HT-29 (cell line): ENCODE measurements at regions not wholly inside any gene's neighbourhood (a gene's known extent, or its start where the extent isn't known, plus 50 kb on each side); places are given as distances from the start of the nearest gene placed in this dataset.
A peak's percentile ranks its signal among the peaks of the same experiment; 100 is the strongest.

Experiments used
- DNase-seq: peaks from one replicate; pipeline ENCODE4 v3.0.0-alpha.2; 2015; ENCODE audit warnings: low spot score

GRCh38 chr4:119825696-119826095 is 197.1 kb upstream of the PDE5A start:
- DNase-seq, result no peak

DNA sequence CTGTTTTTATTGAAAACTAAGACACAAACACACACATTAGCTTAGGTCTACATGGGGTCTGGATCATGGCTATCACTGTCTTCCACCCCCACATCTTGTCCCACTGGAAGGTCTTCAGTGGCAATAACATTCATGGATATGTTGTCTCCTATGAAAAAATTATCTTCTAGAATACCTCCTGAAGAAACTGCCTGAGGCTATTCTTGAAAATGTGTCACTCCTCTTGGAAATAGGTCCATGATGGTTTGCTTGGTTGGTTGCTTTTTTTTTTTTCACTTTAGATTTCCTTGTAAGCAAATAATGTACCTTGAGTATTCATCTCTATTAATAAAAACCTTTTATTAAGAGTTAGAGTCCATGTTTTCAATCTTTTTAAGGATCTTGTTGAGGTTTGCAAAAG is 195.3 kb upstream of the PDE5A start:
- no peak for DNase-seq

DNA sequence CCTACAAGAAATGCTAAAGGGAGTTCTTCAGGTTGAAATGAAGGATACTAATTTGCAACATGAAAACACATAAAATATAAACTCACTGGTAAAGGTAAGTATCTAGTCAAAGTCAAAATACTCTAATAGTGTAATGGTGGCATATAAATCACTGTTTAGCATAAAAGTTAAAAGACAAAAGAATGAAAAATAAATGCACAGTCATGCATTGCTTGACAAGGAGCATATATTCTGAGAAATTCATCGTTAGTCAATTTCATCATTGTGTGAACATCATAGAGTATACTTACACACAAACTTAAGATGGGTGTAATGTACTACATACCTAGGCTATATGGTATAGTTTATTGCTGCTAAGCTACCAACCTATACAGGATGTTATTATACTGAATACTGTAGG is 194.4 kb upstream of the PDE5A start:
- no peak for DNase-seq

- DNase-seq, result no peak
Measured at GRCh38 chr4:119816473-119816872, 187.9 kb upstream of the PDE5A start.

- no peak for DNase-seq
Measured at GRCh38 chr4:119810001-119810400, 181.4 kb upstream of the PDE5A start.

GRCh38 chr4:119804404-119804803 is 175.8 kb upstream of the PDE5A start:
- DNase-seq, result no peak

GRCh38 chr4:119797238-119797894 is 168.8 kb upstream of the PDE5A start:
- DNase-seq, result no peak

- no peak for DNase-seq
Measured at GRCh38 chr4:119795986-119796578, 167.5 kb upstream of the PDE5A start.

DNA sequence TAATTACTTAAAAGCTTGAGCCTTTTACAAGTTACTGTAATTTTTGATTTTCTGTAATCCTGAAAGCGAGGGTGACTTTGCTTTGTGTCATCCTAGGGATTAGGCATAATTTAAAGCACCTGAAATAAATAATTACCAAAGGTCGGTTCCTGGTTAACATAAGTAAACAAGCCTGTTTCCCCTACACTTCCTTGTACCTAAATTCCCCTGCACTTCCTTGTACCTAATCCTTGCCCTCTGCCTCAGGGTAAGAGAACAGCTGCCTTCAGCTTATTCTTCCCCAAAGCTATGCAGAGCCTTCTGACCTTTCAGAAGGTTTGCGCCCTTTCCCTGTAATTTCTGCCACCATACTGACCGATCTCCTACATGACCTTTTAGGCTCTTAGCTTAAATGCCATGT is 166.1 kb upstream of the PDE5A start:
- peak; percentile 23 for DNase-seq

GRCh38 chr4:119794113-119794512 is 165.5 kb upstream of the PDE5A start:
- no peak for DNase-seq

DNA sequence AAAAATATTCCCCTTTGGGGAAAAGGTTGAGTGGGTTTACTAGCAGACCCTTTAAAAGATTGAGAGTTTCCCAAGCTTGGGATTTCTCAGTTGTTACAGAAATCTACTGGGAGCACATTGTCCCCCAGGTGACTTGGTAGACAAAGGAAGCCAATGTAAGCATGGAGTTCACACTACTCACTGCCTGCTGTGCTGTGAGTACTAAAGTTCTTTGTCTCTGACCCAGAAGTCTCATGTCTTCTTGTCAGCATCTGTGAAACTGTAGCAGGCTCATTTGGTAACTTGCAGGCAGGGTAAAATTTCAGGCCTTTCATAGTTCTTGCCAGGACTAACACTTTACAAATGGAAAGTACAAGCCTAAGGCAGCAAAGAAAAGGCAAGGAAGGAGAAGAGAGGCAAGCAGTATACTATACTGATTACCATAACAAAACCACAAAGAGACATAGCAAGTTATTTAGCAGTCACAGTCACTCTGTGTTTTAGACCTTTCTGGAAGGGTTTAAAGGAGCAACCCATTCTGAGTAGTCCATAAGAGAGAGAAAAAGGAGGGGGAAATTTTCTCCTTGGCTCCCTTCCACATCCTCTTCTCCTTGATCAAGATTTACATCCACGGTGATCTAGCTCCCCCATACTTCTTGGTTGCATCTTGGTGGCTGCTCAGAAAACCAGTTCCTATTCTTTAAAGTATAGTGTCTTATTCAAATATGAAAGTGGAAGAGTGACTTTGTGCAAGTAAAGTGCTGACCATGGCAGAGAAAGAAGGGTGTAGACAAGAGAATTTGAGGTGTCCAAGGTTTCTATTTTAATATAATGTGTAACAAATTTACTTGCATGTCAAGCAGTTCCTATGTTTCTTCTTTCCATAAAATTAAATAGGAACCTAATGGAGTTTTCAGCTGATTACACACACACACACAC is 160.0 kb upstream of the PDE5A start:
- DNase-seq, result no peak

- peak; percentile 66 for DNase-seq
Measured at GRCh38 chr4:119785963-119786362, 157.4 kb upstream of the PDE5A start.

DNA sequence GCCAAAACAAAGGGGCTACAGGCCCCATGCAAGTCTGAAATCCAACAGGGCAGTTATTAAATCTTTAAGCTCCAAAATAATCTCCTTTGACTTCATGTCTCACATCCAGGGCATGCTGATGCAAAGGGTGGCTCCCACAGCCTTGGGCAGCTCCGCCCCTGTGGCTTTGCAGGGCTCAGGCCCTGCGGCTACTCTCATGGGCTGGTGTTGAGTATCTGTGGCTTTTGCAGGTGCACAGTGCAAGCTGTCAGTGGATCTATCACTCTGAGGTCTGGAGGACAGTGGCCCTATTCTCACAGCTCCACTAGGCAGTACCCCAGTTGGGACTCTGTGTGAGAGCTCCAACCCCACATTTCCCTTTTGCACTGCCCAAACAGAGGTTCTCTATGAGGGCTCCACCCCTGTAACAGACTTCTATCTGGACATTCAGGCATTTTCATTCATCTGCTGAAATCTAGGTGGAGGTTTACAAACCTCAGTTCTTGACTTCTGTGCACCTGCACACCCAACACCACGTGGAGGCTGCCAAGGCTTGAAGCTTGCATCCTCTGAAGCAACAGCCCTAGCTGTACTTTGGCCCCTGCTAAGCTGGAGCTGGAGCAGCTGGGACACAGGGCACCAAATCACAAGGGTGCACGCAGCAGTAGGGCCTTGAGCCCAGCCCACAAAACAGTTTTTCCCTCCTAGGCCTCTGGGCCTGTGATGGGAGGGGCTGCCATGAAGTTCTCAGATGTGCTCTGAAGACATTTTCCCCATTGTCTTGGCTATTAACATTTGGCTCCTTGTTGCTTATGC is 154.8 kb upstream of the PDE5A start:
- DNase-seq, result no peak

GRCh38 chr4:119781044-119781443 is 152.4 kb upstream of the PDE5A start:
- DNase-seq, result no peak

DNA sequence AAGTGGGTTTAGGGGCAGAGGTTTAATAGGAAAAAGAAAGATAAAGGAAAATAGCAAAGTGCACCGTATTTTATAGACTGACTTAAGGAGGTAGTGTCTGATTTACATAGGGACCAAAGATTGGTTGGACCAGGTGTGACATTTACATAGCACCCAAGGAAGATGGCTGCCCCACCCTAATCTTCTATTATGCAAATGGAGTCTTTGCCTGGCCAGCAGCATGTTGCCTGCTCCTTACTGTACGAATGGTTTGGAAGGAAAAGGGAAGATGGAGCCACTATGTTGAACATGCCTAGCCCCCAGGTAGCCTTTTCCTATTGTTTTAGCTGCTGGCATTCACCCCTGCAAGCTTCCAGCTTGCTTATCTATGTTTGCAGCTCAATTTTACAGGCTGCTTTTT is 146.2 kb upstream of the PDE5A start:
- DNase-seq, result no peak

DNA sequence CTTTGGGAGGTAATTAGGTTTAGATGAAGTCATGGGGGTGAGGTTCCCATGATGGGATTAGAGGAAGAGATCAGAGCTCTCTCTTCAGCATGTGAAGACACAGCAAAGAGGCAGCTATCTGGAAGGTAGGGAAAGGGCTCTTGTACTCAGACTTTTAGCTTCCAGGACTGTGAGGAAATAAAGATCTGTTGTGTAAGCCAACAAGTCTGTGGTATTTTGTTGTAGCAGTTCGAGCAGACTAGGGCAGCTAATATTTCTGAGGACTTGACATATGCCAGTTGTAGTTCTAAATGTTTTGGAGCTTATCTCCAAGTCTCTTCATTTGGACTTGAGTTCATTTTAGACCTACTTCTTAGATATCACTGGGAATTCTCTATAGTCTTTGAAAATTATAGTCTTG is 137.3 kb upstream of the PDE5A start:
- DNase-seq, result no peak

- no peak for DNase-seq
Measured at GRCh38 chr4:119765469-119765868, 136.9 kb upstream of the PDE5A start.

DNA sequence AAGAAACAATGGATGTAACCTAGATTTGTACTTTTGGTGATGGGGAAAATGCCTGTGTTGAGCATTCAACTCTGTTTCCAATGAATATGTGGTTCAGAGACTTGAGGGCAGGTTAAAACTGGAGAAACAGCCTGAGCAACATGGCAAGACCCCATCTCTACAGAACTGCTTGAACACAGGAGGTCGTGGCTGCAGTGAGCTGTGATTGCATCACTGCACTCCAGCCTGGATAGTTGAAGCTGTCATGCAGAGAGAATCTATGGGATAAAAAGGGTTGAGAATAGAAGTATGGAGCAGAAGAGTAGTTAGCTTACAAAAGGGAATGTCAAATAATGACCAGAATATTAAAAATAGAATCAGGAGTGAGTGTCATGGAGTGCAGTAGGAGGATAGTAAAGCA is 134.8 kb upstream of the PDE5A start:
- no peak for DNase-seq

GRCh38 chr4:119755599-119755998 is 127.0 kb upstream of the PDE5A start:
- DNase-seq, result no peak

DNA sequence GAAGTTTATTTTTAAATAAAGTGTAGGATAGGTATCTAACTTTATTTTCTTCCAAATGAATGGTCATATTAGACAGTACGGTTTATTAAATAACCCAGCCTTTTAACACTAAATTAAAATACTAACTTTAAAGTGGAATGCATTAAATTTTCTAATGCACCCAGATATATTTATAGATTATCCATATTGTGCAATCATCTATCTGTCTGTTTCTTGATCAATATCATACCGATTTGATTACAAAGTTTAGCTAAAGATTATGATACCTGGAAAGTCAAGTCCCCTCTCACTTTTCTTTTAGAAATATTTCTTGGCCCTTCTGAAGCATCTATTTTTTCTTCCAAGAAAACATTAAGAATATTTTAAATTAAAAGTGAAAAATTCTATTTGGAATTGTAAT is 124.3 kb upstream of the PDE5A start:
- DNase-seq, result no peak

- DNase-seq, result no peak
Measured at GRCh38 chr4:119750771-119751170, 122.2 kb upstream of the PDE5A start.

DNA sequence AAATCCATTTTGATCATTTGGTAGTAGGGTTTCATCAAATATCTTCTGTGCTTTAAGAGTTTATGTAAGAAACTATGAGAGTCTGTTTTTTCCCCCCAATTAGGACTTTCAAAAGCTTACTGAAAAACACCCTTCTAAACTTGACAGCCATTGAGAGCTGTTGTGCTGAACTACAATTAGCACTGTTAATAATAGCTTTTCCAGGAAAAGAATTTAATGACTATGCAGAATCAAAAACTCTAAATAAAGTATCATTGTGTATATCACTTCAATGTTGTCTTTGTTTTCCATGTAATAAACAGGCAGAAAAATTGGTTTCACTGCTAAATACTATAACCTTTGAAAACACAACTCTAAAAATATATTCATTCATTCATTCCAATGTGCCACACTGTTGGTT is 121.4 kb upstream of the PDE5A start:
- DNase-seq, result no peak
